ENCODE measurements at regions not wholly inside any gene's neighbourhood (a gene's known extent, or its start where the extent isn't known, plus 50 kb on each side); places are given as distances from the start of the nearest gene placed in this dataset.

DNA sequence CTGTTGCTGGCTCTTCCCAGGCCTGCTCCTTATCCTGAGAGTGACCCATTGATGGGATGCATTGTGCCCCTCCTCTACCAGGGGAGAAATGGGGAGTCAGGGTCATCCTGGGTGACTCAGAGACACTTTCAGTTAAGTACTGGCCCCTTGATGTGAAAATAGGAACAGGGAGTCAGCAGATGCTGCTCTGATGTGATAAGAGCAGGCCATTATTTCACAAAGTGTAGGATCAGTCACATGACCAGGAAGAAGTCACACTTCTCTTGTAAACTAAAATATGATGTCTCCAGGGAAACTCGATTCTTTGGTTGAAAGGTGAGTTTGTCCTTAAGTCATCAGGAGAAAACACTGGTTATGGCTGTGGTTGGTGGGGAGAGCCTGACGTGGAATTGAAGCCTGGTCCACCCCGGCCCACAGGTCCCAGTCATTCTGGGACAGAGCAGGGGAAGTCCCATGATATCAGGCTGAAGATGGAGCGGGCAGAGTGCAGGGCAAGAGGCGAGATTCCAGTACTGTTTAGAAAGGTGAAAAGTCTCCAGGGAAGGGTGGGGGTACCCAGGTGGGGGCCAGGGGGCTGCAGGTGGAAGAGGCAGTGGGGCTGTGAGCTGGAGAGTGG lies 88.6 kb upstream of the NLRP1 start:
- Histone ChIP-seq H3K27me3 (ENCODE audit: insufficient read depth, low read length, poor library complexity) (peaks cover 14% of the 10 kb centered on the region), H3K9ac (ENCODE audit: low read depth, low read length) (no peak overlapping the region), H2AFZ (ENCODE audit: low read depth, low read length) (no peak overlapping the region), H3K9me3 (ENCODE audit: insufficient read depth, low read length, severe bottlenecking) (no peaks in the 10 kb centered on the region), H4K20me1 (ENCODE audit: insufficient read depth, low read length) (no peaks in the 10 kb centered on the region; the same call in 1 of the 2 replicates), H3K27ac (ENCODE audit: low read length) (no peak overlapping the region), H3K4me2 (ENCODE audit: insufficient read depth, low read length) (no peak overlapping the region), H3K79me2 (ENCODE audit: insufficient read depth, low read length) (no peaks in the 10 kb centered on the region), H3K4me1 (ENCODE audit: insufficient read depth, low read length) (no peaks in the 10 kb centered on the region), H3K36me3 (ENCODE audit: insufficient read depth, low read length) (no peaks in the 10 kb centered on the region), H3K4me3 (ENCODE audit: low read depth in 1 of 2, low read length in 2 of 2) (no peak overlapping the region)
- no peak for ATAC-seq (ENCODE audit: insufficient read depth, low read depth)
- DNase-seq = no peak
- no peak for TF ChIP-seq EZH2 (IDR thresholded peaks at IDR 0.05; ENCODE audit: borderline replicate concordance, low read depth, low read length, severe bottlenecking)
- TF ChIP-seq, protein P1, sequence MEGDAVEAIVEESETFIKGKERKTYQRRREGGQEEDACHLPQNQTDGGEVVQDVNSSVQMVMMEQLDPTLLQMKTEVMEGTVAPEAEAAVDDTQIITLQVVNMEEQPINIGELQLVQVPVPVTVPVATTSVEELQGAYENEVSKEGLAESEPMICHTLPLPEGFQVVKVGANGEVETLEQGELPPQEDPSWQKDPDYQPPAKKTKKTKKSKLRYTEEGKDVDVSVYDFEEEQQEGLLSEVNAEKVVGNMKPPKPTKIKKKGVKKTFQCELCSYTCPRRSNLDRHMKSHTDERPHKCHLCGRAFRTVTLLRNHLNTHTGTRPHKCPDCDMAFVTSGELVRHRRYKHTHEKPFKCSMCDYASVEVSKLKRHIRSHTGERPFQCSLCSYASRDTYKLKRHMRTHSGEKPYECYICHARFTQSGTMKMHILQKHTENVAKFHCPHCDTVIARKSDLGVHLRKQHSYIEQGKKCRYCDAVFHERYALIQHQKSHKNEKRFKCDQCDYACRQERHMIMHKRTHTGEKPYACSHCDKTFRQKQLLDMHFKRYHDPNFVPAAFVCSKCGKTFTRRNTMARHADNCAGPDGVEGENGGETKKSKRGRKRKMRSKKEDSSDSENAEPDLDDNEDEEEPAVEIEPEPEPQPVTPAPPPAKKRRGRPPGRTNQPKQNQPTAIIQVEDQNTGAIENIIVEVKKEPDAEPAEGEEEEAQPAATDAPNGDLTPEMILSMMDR (IDR thresholded peaks at IDR 0.05; ENCODE audit: borderline replicate concordance, extremely low read depth, low read length, poor library complexity, severe bottlenecking) = no peak

- H3K27ac ChIP-seq (ENCODE audit: low read length) = no peak overlapping the region
- ATAC-seq (ENCODE audit: insufficient read depth, low read depth) (no peak), DNase-seq (no peak)
- no peak overlapping the region for H2AFZ ChIP-seq (ENCODE audit: low read depth, low read length)
- no peaks in the 10 kb centered on the region for H3K79me2 ChIP-seq (ENCODE audit: insufficient read depth, low read length)
- no peak overlapping the region for H3K4me2 ChIP-seq (ENCODE audit: insufficient read depth, low read length)
- TF ChIP-seq EZH2 (IDR thresholded peaks at IDR 0.05; ENCODE audit: borderline replicate concordance, low read depth, low read length, severe bottlenecking) = no peak
- TF ChIP-seq, protein P1 (IDR thresholded peaks at IDR 0.05; ENCODE audit: borderline replicate concordance, extremely low read depth, low read length, poor library complexity, severe bottlenecking) = no peak
- H3K4me1 ChIP-seq (ENCODE audit: insufficient read depth, low read length) = no peaks in the 10 kb centered on the region
- H3K9ac ChIP-seq (ENCODE audit: low read depth, low read length) = no peak overlapping the region
- H3K27me3 ChIP-seq (ENCODE audit: insufficient read depth, low read length, poor library complexity) = peaks cover 8% of the 10 kb centered on the region
- no peak overlapping the region for H3K4me3 ChIP-seq (ENCODE audit: low read depth in 1 of 2, low read length in 2 of 2)
- no peaks in the 10 kb centered on the region for H3K36me3 ChIP-seq (ENCODE audit: insufficient read depth, low read length)
- no peaks in the 10 kb centered on the region; the same call in 1 of the 2 replicates for H4K20me1 ChIP-seq (ENCODE audit: insufficient read depth, low read length)
- no peaks in the 10 kb centered on the region for H3K9me3 ChIP-seq (ENCODE audit: insufficient read depth, low read length, severe bottlenecking)
Observed at GRCh38 chr17:5675625-5676421, 91.5 kb upstream of the NLRP1 start.

DNA sequence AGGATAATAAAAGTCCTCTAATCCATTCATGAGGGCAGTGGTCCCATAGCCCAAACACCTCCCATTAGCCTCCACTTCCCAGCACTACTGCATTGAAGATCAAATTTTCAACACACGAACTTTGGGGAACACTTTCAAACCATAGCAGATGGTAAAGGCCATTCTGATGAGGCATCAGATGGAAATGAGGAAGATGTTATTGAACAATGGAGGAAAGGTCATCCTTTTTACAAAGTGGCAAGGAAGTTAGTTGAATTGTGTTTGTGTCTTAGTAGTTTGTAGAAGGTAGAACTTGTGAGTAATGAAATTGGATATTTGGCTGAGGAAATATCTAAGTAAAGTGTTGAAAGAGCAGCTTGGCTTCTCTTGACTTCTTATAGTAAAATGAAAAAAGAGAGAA lies 93.3 kb upstream of the NLRP1 start:
- no peaks in the 10 kb centered on the region for H3K9me3 ChIP-seq (ENCODE audit: insufficient read depth, low read length, severe bottlenecking)
- H3K27me3 ChIP-seq (ENCODE audit: insufficient read depth, low read length, poor library complexity) = peaks cover 11% of the 10 kb centered on the region
- ATAC-seq (ENCODE audit: insufficient read depth, low read depth) = no peak
- no peak for TF ChIP-seq EZH2 (IDR thresholded peaks at IDR 0.05; ENCODE audit: borderline replicate concordance, low read depth, low read length, severe bottlenecking)
- TF ChIP-seq, protein P1 (IDR thresholded peaks at IDR 0.05; ENCODE audit: borderline replicate concordance, extremely low read depth, low read length, poor library complexity, severe bottlenecking) = no peak
- H4K20me1 ChIP-seq (ENCODE audit: insufficient read depth, low read length) = no peaks in the 10 kb centered on the region
- DNase-seq = no peak
- no peak overlapping the region for H3K4me2 ChIP-seq (ENCODE audit: insufficient read depth, low read length)
- no peaks in the 10 kb centered on the region for H3K36me3 ChIP-seq (ENCODE audit: insufficient read depth, low read length)
- no peaks in the 10 kb centered on the region for H3K4me1 ChIP-seq (ENCODE audit: insufficient read depth, low read length)
- no peak overlapping the region for H2AFZ ChIP-seq (ENCODE audit: low read depth, low read length)
- no peak overlapping the region for H3K27ac ChIP-seq (ENCODE audit: low read length)
- H3K79me2 ChIP-seq (ENCODE audit: insufficient read depth, low read length) = no peaks in the 10 kb centered on the region
- no peak overlapping the region for H3K4me3 ChIP-seq (ENCODE audit: low read depth in 1 of 2, low read length in 2 of 2)
- H3K9ac ChIP-seq (ENCODE audit: low read depth, low read length) = no peak overlapping the region
